Activated T-helper 2 cell treated with anti-CD3 and anti-CD28 coated beads, Interferon-gamma antibody, Interleukin-2, Interleukin-4, amounts not matched to agents 10 μg/mL and 5 μg/mL and 100 μg/mL, durations not matched to agents 14 hours and 24 hours and 36 hours (primary cell): ENCODE measurements at regions not wholly inside any gene's neighbourhood (a gene's known extent, or its start where the extent isn't known, plus 50 kb on each side); places are given as distances from the start of the nearest gene placed in this dataset.

ENCODE experiments used
- DNase-seq: peaks from one replicate; pipeline ENCODE4 v3.0.0; 2021; ENCODE audit warnings: low spot score
- H3K27ac Mint-ChIP-seq: one replicate; pipeline ENCODE4 v1.8.0; 2021; ENCODE audit warnings: mixed read lengths
- H3K27me3 Mint-ChIP-seq: one replicate; pipeline ENCODE4 v1.8.0; 2021; ENCODE audit warnings: low read depth, mixed read lengths
- H3K36me3 Mint-ChIP-seq: one replicate; pipeline ENCODE4 v1.8.0; 2021; ENCODE audit warnings: low read depth, mixed read lengths
- H3K4me1 Mint-ChIP-seq: one replicate; pipeline ENCODE4 v1.8.0; 2021; ENCODE audit warnings: low read depth, mixed read lengths
- H3K4me3 Mint-ChIP-seq: one replicate; pipeline ENCODE4 v1.8.0; 2021; ENCODE audit warnings: low read depth, mild to moderate bottlenecking, moderate library complexity, mixed read lengths
- H3K9me3 Mint-ChIP-seq: one replicate; pipeline ENCODE4 v1.8.0; 2021; ENCODE audit warnings: mixed read lengths
- intact Hi-C: fragments of 100-400 bp; cut with micrococcal nuclease; formaldehyde crosslinking; loops from one replicate; pipeline ENCODE4 v1.15.1; 2023

- no peaks in the 10 kb centered on the region for H3K9me3 Mint-ChIP-seq
- no peak for DNase-seq
- no peak overlapping the region for H3K27ac Mint-ChIP-seq
- intact Hi-C loops = no loop called here
- peaks cover 27% of the 10 kb centered on the region for H3K27me3 Mint-ChIP-seq
- H3K36me3 Mint-ChIP-seq = no peaks in the 10 kb centered on the region
- H3K4me3 Mint-ChIP-seq = no peak overlapping the region
- no peaks in the 10 kb centered on the region for H3K4me1 Mint-ChIP-seq
Measured at GRCh38 chr2:234128606-234129005, 78.1 kb downstream of the SPP2 start.
